ENCODE measurements at regions not wholly inside any gene's neighbourhood (a gene's known extent, or its start where the extent isn't known, plus 50 kb on each side); places are given as distances from the start of the nearest gene placed in this dataset.
A peak's percentile ranks its signal among the peaks of the same experiment; 100 is the strongest.

DNA sequence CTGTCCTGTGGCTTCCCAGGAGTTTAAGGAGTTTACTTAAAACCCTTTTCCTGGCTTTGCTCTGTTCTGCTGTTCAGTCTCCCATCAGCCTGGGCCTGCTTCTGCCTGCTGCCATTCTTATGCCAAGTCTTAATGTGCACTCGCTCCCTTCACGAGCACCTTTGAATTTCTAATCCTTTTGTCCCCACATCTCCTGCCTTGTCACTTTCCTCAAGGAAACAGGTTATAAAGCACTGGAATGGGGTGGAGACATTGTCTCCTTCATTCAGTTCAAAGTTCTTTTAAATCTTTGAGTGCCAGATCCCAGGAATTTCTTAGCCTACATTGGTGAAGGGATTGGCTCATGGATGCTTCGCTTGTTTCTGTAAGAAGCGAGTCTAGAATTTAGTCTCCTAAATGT lies 87.2 kb upstream of the LIFR start:
- DNase-seq, result no peak

GRCh38 chr5:38645508-38645907 lies 89.1 kb upstream of the LIFR start:
- no peak for DNase-seq

GRCh38 chr5:38648703-38649291 lies 92.4 kb upstream of the LIFR start:
- no peak for DNase-seq

DNA sequence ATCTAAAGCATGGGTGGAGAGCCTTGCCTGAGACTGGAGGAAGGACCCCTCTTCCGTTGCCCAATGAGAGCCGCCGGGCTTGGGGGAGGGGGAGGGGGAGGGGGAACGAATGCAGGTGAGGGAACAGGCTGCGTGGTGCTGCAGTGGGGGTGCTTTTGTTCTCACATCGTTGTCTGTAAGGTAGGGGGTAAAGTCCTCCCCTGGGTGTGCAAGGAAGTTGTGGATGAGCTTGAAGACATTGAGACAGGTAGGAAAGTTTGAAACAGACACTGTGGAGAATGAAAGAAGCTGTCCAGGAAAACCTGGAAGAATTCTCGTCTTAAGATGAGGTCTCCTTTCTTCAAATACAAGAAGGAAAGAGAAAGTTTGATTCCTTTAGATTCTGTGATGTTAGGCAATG lies 94.1 kb upstream of the LIFR start:
- DNase-seq, result no peak

DNA sequence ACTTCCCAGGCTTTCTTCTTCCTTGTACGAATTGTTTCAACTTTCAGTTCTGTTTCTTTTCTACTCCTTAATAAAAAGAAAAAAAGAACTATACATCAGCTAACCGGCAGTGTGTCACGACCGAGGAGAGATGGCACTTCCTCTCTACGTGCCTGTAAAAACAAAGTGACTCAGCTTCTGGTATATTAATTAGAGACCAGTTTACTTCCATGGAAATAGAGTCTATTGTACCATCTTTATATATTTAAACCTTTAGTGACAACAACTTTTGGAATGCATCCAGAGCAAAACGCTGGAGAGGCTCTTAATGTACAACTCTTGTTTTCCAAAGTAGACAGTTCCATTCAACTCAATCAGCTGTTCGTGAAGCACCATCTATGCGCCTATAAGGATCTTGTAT lies 94.5 kb upstream of the LIFR start:
- no peak for DNase-seq

DNA sequence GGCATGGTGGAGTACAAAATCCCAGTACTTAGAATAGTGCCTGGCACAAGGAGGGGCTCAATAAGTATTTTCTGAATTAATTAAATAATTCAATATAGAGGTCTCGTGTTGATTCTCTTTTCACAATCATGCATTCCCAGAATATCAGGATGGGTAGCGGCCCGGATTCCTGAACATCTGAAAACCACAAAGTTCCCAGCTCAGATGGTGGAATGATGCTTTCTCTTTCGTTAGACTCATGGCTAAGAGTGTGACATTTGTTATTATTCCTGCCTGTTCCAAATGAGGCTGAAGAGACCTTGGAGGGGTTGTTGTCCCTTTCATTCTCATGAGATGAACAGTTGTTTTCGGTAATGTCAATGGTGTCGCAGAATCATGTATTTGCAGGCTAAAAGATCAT lies 95.4 kb upstream of the LIFR start:
- no peak for DNase-seq

DNA sequence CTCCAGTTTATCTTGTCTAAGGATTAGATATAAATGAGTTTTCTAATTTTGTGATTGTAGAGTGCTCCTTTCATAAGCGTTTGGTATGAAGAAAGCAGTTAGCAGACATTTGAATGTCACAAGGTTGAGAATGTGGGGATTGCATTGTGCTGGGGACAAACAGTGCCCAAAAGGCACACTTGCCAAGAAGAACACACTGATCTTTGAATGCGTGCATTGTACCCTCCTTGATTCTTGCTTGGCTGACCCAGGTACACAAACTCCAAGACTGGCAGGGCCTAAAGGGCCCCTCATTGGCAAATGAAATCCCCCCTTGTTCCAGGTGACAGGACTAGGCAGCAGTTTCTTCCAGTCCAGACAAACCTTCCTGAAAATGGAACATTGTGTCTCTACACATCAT lies 96.9 kb upstream of the LIFR start:
- DNase-seq, result peak in 1 of 51 donors; percentile 28

GRCh38 chr5:38655691-38656090 lies 99.2 kb upstream of the LIFR start:
- no peak for DNase-seq

DNA sequence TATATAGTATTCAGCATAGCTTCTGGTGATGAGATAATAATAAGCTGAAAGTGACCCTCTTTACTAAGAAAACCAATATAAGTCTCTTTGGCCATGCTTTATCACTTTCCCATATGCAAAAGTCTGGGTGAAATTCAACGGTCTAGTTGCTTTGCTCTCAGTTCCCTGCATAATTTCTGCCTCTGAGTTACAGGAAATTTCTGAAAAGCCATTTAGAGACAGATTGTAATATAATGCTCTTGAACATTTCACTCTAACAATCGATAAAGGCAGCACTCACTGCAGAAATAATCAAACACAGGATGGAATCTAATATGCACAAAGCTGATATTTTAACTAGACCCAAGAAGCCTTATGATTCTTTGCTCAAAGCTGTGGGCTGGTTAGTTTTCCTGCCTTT lies 100.1 kb upstream of the LIFR start:
- no peak for DNase-seq

GRCh38 chr5:38657020-38657419 lies 100.6 kb upstream of the LIFR start:
- DNase-seq, result no peak

GRCh38 chr5:38660194-38660668 lies 103.8 kb upstream of the LIFR start:
- DNase-seq, result no peak

GRCh38 chr5:38662090-38662489 lies 105.6 kb upstream of the LIFR start:
- DNase-seq, result no peak

GRCh38 chr5:38663249-38663648 lies 106.8 kb upstream of the LIFR start:
- no peak for DNase-seq

DNA sequence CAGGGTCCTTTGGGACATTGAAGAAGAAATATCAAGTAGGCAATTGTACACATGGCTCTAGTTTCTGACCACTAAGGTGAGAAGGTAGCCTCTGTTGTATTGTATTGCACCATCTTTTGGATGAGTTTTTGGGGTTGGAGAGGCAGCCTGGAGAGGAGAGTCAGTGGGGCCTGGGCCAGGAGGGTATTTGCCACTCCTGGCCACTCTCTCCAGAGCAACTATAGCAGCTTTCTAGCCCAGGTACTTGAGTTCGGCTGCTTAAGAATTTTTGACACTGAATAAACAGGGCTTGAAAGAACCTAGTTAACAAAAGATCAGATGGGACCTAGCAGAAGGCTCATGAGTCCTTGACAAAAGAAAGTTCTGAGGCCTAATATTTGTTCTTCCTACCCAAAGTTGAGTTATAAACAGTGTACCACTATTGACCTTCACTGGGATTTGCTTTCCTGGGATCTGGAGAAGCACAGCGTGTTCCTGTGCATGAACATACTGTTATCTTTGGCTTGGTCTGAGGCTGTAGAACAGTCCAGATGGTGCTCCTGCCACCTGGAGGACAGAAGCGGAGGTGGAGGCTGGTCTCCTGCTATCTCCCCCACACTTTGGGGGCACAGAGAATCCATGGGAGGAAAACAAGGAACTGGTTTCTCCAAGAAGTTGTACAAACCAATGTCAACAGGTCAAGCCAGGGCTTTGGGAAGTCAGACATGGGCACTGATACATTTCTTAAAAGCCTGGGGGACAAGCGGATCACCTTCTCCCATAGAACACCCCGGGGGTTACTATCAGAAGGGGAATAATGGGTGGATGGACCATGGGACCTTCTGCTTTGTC lies 110.4 kb upstream of the LIFR start:
- DNase-seq, result no peak

DNA sequence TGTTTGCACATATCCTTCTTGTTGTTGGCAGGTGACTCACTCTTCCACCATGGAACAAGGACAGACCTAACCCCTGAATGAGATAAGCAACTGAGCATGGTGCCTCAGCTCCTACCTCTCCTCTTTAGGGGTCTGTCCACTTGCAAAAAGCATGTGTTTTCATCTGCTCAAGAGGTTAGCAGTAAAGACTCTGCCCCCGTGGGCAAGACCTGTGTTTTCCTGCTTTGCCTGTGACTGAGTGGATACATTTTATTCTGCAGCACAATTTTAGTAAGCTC lies 111.0 kb upstream of the LIFR start:
- no peak for DNase-seq

DNA sequence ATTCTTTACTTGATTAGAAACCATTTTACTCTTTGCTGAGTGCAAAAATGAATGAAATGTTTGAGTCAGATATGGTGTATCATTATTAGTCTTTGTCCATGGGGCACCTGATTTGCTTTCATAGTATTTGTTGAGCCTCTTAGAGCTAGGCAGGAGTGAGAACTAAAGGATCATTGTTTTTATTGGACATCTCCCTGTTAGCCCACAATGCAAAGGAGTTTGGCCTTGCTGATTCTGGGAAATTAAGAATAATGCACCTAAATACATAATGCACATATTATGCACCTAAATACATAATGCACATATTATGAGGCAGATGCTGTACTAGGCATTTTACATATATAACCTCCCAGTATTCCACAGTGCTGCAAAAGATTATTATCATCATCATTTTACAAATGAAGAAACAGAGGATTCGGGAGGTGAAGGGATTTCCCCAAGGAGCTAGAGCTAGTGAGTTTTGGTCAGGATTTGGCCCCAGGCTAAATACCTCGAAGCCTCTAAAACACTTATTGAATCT lies 113.0 kb upstream of the LIFR start:
- no peak for DNase-seq

DNA sequence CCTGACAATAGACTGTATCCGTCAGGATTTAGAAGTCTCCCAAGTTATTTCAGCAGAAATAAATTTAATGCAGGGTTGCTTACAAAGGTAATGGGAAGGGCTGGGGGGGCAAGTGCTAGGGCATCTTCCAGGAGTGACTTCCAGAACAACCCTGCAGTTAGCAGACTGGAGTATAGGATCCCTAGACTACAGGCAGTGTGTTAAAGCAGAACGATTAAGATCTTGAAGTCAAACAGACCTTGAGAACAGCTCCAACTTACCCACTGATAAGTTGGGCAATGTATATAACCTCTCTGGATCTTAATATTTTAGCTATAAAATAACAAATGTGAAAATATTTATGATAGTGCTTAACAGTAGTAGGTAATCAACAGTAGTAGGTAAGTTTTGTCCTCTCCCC lies 113.6 kb upstream of the LIFR start:
- no peak for DNase-seq

DNA sequence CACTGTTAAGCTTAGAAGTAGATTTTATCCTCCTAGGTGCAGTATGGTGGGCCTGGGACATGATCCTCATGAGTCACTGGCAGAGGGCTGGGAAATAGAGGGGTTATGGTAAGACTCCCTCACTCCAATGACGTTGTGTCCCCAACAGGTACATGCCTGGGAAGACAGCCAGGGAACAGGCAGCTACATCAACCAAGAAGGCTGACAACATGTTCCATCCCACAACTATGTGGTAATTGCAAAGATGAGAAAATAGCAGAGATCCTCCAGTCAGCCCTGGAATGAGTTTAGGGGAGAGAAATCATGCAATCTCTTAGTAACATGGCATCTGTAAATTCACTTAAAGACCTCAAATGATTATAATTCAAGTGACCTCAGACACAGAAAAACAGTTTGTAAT lies 114.4 kb upstream of the LIFR start:
- no peak for DNase-seq

DNA sequence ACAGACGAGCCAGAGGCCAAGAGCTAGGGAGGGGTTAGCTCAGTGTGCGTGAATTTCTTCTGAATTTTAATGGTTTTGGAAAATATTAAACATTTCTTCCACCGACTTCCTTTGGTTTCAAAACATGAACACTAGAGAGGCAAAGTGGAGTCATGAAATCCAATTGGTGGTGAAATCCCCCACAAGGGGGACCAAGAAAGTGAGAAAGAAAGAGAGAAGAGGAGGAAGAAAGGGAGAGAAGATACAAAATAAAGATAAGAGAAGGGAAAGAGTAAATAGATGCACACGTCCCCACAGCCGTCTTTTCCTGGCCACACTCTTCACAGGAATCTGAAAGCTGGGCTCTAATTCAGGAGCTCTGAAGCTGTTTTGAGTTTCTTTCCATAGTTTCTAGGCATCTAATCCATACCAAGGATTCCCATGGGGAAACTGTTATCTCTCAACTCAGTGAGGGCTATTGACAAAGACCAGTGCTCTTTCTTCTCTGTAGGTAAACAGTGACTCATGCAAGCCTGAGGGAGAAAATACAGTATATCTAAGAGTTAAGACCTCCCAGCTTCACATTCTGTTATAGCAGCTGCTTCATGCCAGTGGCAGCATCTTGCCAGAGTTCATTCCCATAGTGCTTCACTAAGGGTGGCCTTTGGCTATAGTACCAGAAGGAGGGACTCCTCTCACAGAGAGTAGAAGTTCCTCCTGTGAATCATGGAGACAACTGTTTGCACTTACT lies 115.8 kb upstream of the LIFR start:
- no peak for DNase-seq

DNA sequence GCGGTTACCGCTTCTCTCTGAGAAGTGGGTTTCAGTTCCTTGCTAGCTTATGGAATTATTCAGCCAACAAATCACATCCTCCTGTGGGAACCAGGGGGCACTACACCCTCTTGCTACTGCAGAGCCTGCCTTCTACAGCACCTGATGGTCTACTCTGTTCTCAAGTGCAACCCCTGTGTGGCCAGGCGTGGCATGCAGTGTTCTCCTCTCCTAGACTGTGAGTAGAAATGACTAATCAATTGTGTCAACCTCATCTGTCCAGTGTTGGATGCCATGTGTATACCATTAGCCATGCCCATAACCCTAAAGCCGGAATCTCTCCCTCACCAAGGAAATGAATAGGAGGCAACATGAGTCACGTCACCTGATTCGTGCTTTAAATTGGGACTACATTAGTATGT lies 117.2 kb upstream of the LIFR start:
- no peak for DNase-seq

GRCh38 chr5:38675443-38675842 lies 119.0 kb upstream of the LIFR start:
- DNase-seq, result no peak

- DNase-seq, result peak in 9 of 51 donors; percentile 4 to 72 (median 11)
Measured at GRCh38 chr5:38677636-38678035, 121.2 kb upstream of the LIFR start.

- peak in 1 of 51 donors; percentile 72 for DNase-seq
Measured at GRCh38 chr5:38678076-38678475, 121.6 kb upstream of the LIFR start.

All from hypothalamus (tissue), 51 donors.